OCI-LY1 (cell line): ENCODE measurements at regions not wholly inside any gene's neighbourhood (a gene's known extent, or its start where the extent isn't known, plus 50 kb on each side); places are given as distances from the start of the nearest gene placed in this dataset.

Experiments
- H2AFZ ChIP-seq: fragments of 200-600 bp; sonication (generic), shearing (Covaris generic); 2 replicates; pipeline ENCODE4 v1.6.0; 2014; ENCODE audit warnings: antibody characterized with exemption, mild to moderate bottlenecking, low read length
- H3F3A ChIP-seq: fragments of 200-600 bp; sonication (generic), shearing (Covaris generic); 2 replicates; pipeline ENCODE4 v1.6.0; 2014; ENCODE audit warnings: mild to moderate bottlenecking, antibody characterized with exemption, low read length, moderate library complexity; ENCODE audit not compliant: insufficient read depth
- H3K27ac ChIP-seq: fragments of 200-600 bp; sonication (generic); 2 replicates; pipeline ENCODE4 v1.5.1; 2014; ENCODE audit warnings: low read length, mixed run types, mild to moderate bottlenecking, low read depth; ENCODE audit not compliant: poor library complexity, severe bottlenecking
- H3K27me3 ChIP-seq: fragments of 200-600 bp; sonication (generic); 2 replicates; pipeline ENCODE4 v1.6.0; 2014; ENCODE audit warnings: antibody characterized with exemption, mild to moderate bottlenecking, low read length, moderate library complexity; ENCODE audit not compliant: insufficient read depth
- H3K36me3 ChIP-seq: fragments of 200-600 bp; sonication (generic); 2 replicates; pipeline ENCODE4 v1.6.1; 2014; ENCODE audit warnings: mild to moderate bottlenecking, antibody characterized with exemption, low read length, moderate library complexity, mixed read lengths; ENCODE audit not compliant: insufficient read depth
- H3K4me1 ChIP-seq: fragments of 200-600 bp; sonication (generic); 2 replicates; pipeline ENCODE4 v1.5.1; 2014; ENCODE audit warnings: mild to moderate bottlenecking, low read length, moderate library complexity; ENCODE audit not compliant: insufficient read depth, severe bottlenecking
- H3K4me2 ChIP-seq: fragments of 200-600 bp; sonication (generic), shearing (Covaris generic); 2 replicates; pipeline ENCODE4 v1.6.1; 2014; ENCODE audit warnings: low read length
- H3K4me3 ChIP-seq: fragments of 200-600 bp; sonication (generic); 2 replicates; pipeline ENCODE4 v1.5.1; 2014; ENCODE audit warnings: low read length, low read depth, mild to moderate bottlenecking, mixed read lengths; ENCODE audit not compliant: poor library complexity, severe bottlenecking
- H3K79me2 ChIP-seq: fragments of 200-600 bp; shearing (Covaris generic); 2 replicates; pipeline ENCODE4 v1.6.1; 2016; ENCODE audit warnings: mixed run types, low read length, mixed read lengths; ENCODE audit not compliant: insufficient read depth
- H3K9ac ChIP-seq: fragments of 200-600 bp; sonication (generic), shearing (Covaris generic); 2 replicates; pipeline ENCODE4 v1.6.1; 2014; ENCODE audit warnings: mild to moderate bottlenecking, low read length, mixed read lengths
- H3K9me2 ChIP-seq: fragments of 200-600 bp; sonication (generic), shearing (Covaris generic); 2 replicates; pipeline ENCODE4 v1.6.1; 2014; ENCODE audit warnings: low read depth, mild to moderate bottlenecking, low read length, mixed read lengths
- H3K9me3 ChIP-seq: fragments of 200-600 bp; shearing (Covaris generic); 2 replicates; pipeline ENCODE4 v1.6.1; 2014; ENCODE audit warnings: low read length, mixed read lengths
- H4K20me1 ChIP-seq: fragments of 200-600 bp; sonication (generic), shearing (Covaris generic); 2 replicates; pipeline ENCODE4 v1.6.0; 2016; ENCODE audit warnings: mild to moderate bottlenecking, low read length; ENCODE audit not compliant: insufficient read depth
- CTCF ChIP-seq: fragments of 200-600 bp; sonication (generic), shearing (Covaris generic); IDR thresholded peaks from 2 replicates; pipeline ENCODE4 v1.5.1; 2017; ENCODE audit warnings: mild to moderate bottlenecking, antibody characterized with exemption, low read length, moderate library complexity, mixed read lengths
- EZH2 ChIP-seq: fragments of 200-600 bp; sonication (generic), shearing (Covaris generic); IDR thresholded peaks from 2 replicates; pipeline ENCODE4 v1.8.0; 2017; ENCODE audit warnings: borderline replicate concordance, mixed run types, mild to moderate bottlenecking, antibody characterized with exemption, low read length, moderate library complexity, mixed read lengths

DNA sequence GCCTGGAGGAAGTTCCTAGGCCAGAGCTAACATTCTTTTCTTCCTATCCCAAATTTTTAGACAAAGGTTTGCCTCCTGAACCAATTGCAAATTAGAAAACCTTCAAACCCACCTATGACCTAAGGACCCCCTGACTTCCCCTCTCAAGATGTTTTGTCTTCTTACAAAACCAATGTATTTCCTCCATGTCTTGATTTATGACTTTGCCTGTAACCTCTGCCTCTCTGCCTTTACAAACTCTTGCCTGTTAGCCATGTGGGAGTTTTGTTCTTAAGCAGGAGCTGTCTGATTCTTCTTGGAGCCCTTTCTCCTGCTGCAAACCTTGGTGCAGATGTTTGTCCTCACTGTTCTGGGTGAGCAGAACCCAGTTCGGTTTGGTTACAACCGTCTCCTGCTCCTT, 222.3 kb upstream of the BOD1L1 start:
- Histone ChIP-seq H3K27me3 (no peaks in the 10 kb centered on the region), H3F3A (no peaks in the 10 kb centered on the region), H3K36me3 (no peaks in the 10 kb centered on the region), H4K20me1 (no peaks in the 10 kb centered on the region), H3K4me1 (no peaks in the 10 kb centered on the region), H2AFZ (no peak overlapping the region), H3K79me2 (no peaks in the 10 kb centered on the region), H3K9me3 (no peaks in the 10 kb centered on the region), H3K4me3 (no peak overlapping the region), H3K9me2 (no peaks in the 10 kb centered on the region), H3K4me2 (no peak overlapping the region), H3K9ac (no peak overlapping the region), H3K27ac (no peak overlapping the region)
- TF ChIP-seq EZH2, result no peak
- no peak for TF ChIP-seq CTCF

- TF ChIP-seq CTCF, result no peak
- TF ChIP-seq EZH2, result no peak
Observed at GRCh38 chr4:13851085-13851940, 223.8 kb upstream of the BOD1L1 start.

GRCh38 chr4:13852411-13852810, 224.9 kb upstream of the BOD1L1 start:
- Histone ChIP-seq H3K9me3 (no peaks in the 10 kb centered on the region), H3K9me2 (no peaks in the 10 kb centered on the region), H3K79me2 (no peaks in the 10 kb centered on the region), H3K27me3 (no peaks in the 10 kb centered on the region), H3F3A (no peaks in the 10 kb centered on the region), H3K27ac (no peak overlapping the region), H3K9ac (no peak overlapping the region), H3K4me1 (no peaks in the 10 kb centered on the region), H4K20me1 (no peaks in the 10 kb centered on the region), H3K4me2 (no peak overlapping the region), H3K36me3 (no peaks in the 10 kb centered on the region), H3K4me3 (no peak overlapping the region), H2AFZ (no peak overlapping the region)
- TF ChIP-seq CTCF, result no peak
- no peak for TF ChIP-seq EZH2

More at GRCh38 chr4:13851085-13851940, 223.8 kb upstream of the BOD1L1 start:
- H2AFZ ChIP-seq, result no peak overlapping the region
- H3K4me1 ChIP-seq, result no peaks in the 10 kb centered on the region
- no peak overlapping the region for H3K4me3 ChIP-seq
- H4K20me1 ChIP-seq, result no peaks in the 10 kb centered on the region
- H3K4me2 ChIP-seq, result no peak overlapping the region
- H3K79me2 ChIP-seq, result no peaks in the 10 kb centered on the region
- no peaks in the 10 kb centered on the region for H3K27me3 ChIP-seq
- H3K9ac ChIP-seq, result no peak overlapping the region
- no peaks in the 10 kb centered on the region for H3F3A ChIP-seq
- no peaks in the 10 kb centered on the region for H3K9me3 ChIP-seq
- no peaks in the 10 kb centered on the region for H3K36me3 ChIP-seq
- H3K9me2 ChIP-seq, result no peaks in the 10 kb centered on the region
- no peak overlapping the region for H3K27ac ChIP-seq
